Kidney (tissue), 13 donors: ENCODE measurements at regions not wholly inside any gene's neighbourhood (a gene's known extent, or its start where the extent isn't known, plus 50 kb on each side); places are given as distances from the start of the nearest gene placed in this dataset.

ENCODE experiments used
- DNase-seq, 5 donors: peaks; one replicate each; pipeline ENCODE4 v3.0.0-alpha.2; 2013 to 2020
- FAIRE-seq: peaks from 2 replicates; lab custom pipeline; 2012; peaks lifted over from hg19 to GRCh38; lab: Jason Lieb, UNC
- H3K27ac ChIP-seq, 2 donors: one replicate each; pipeline ENCODE4 v1.7.0; 2013; ENCODE audit warnings: low read depth in 2 of 2, low read length in 2 of 2, inconsistent platforms in 1 of 2
- H3K27me3 ChIP-seq: one replicate; pipeline ENCODE4 v1.7.1; 2013; ENCODE audit warnings: low read length, inconsistent platforms; ENCODE audit not compliant: control insufficient read depth, insufficient read depth
- H3K36me3 ChIP-seq, 3 donors: one replicate each; pipeline versions ENCODE4 v1.7.0 to v1.7.1; 2013; ENCODE audit warnings: low read length in 3 of 3, control low read depth in 1 of 3, inconsistent platforms in 1 of 3; ENCODE audit not compliant: insufficient read depth in 3 of 3, control insufficient read depth in 2 of 3
- H3K4me1 ChIP-seq, 3 donors: one replicate each; pipeline versions ENCODE4 v1.7.0 to v1.7.1; 2013; ENCODE audit warnings: low read length in 3 of 3, inconsistent platforms in 1 of 3, low read depth in 1 of 3; ENCODE audit not compliant: control insufficient read depth in 2 of 3, insufficient read depth in 2 of 3
- H3K4me3 ChIP-seq, 3 donors: one replicate each; pipeline versions ENCODE4 v1.7.0 to v1.8.1; 2013; ENCODE audit warnings: low read length in 3 of 3, control low read depth in 1 of 3, inconsistent platforms in 1 of 3
- H3K9ac ChIP-seq, 3 donors: one replicate each; pipeline versions ENCODE4 v1.7.0 to v1.7.1; 2013; ENCODE audit warnings: low read length in 3 of 3, control low read depth in 1 of 3, inconsistent platforms in 1 of 3
- H3K9me3 ChIP-seq, 3 donors: one replicate each; pipeline versions ENCODE4 v1.7.0 to v1.7.1; 2013; ENCODE audit warnings: low read length in 3 of 3, control low read depth in 1 of 3, inconsistent platforms in 1 of 3; ENCODE audit not compliant: control insufficient read depth in 2 of 3, insufficient read depth in 1 of 3
- CTCF ChIP-seq: IDR thresholded peaks from 3 replicates; pipeline ENCODE4 v1.5.1; 2012; ENCODE audit warnings: mild to moderate bottlenecking, moderate library complexity, borderline replicate concordance; ENCODE audit not compliant: insufficient read depth; ENCODE audit errors: extremely low read depth
- intact Hi-C: fragments of 100-400 bp; cut with DNase I; formaldehyde crosslinking; loops from one replicate; pipeline ENCODE4 v1.11.1; 2022
- donor health status: control.
- donor health status: control.
- donor health status: control.
- donor health status: control.
- donor health status: control.
- donor health status: DM: yes; HTN: yes; CAD: no.
- donor health status: Normal renal cell carcinoma (clear cell type).

GRCh38 chr13:53368948-53369347 is 340.3 kb downstream of the OLFM4 start:
- Histone ChIP-seq H3K36me3 (no peaks in the 10 kb centered on the region), H3K4me3 (no peak overlapping the region), H3K9me3 (no peaks in the 10 kb centered on the region), H3K27me3 (no peaks in the 10 kb centered on the region), H3K9ac (no peak overlapping the region), H3K27ac (no peak overlapping the region), H3K4me1 (no peaks in the 10 kb centered on the region)
- DNase-seq: peak in 1 of 5 donors; percentile 13
- FAIRE-seq: no peak
- intact Hi-C loops: no loop called here
- no peak for TF ChIP-seq CTCF

- DNase-seq: no peak
- no peak for TF ChIP-seq CTCF
Measured at GRCh38 chr13:53379485-53379884, 350.9 kb downstream of the OLFM4 start.

GRCh38 chr13:53382008-53382407 is 353.4 kb downstream of the OLFM4 start:
- Histone ChIP-seq H3K4me1 (no peaks in the 10 kb centered on the region), H3K27me3 (no peaks in the 10 kb centered on the region), H3K27ac (no peak overlapping the region), H3K9ac (no peak overlapping the region), H3K4me3 (no peak overlapping the region), H3K36me3 (no peaks in the 10 kb centered on the region), H3K9me3 (no peaks in the 10 kb centered on the region)
- FAIRE-seq: no peak
- no peak for DNase-seq
- intact Hi-C loops: no loop called here
- no peak for TF ChIP-seq CTCF

More at GRCh38 chr13:53379485-53379884, 350.9 kb downstream of the OLFM4 start:
- Histone ChIP-seq H3K36me3 (no peaks in the 10 kb centered on the region), H3K4me3 (no peak overlapping the region), H3K4me1 (no peaks in the 10 kb centered on the region), H3K9ac (no peak overlapping the region), H3K27ac (no peak overlapping the region), H3K27me3 (no peaks in the 10 kb centered on the region), H3K9me3 (no peaks in the 10 kb centered on the region)
- intact Hi-C loops: no loop called here
- FAIRE-seq: no peak

- Histone ChIP-seq H3K27me3 (no peaks in the 10 kb centered on the region), H3K9ac (no peak overlapping the region), H3K4me1 (no peaks in the 10 kb centered on the region), H3K9me3 (no peaks in the 10 kb centered on the region), H3K36me3 (no peaks in the 10 kb centered on the region), H3K27ac (no peak overlapping the region), H3K4me3 (no peak overlapping the region)
- DNase-seq (no peak), FAIRE-seq (no peak)
- intact Hi-C loops: no loop called here
- TF ChIP-seq CTCF: no peak
Measured at GRCh38 chr13:53398051-53398450, 369.4 kb downstream of the OLFM4 start.
